Aorta (tissue), 5 donors: ENCODE measurements at regions not wholly inside any gene's neighbourhood (a gene's known extent, or its start where the extent isn't known, plus 50 kb on each side); places are given as distances from the start of the nearest gene placed in this dataset.

ENCODE experiments used
- ATAC-seq: fragments of 200-7000 bp; cut with Tn5 transposase; one replicate; pipeline ENCODE4 v1.9.1; 2022; ENCODE audit warnings: moderate library complexity; ENCODE audit not compliant: low FRiP score
- DNase-seq, 2 donors: peaks; one replicate each; pipeline ENCODE4 v3.0.0-alpha.2; 2020
- H3K27ac ChIP-seq, 2 donors: one replicate each; pipeline ENCODE4 v1.5.1; 2013; ENCODE audit warnings: low read length in 2 of 2, mild to moderate bottlenecking in 2 of 2, moderate library complexity in 2 of 2, control low read depth in 1 of 2, inconsistent platforms in 1 of 2, low read depth in 1 of 2
- H3K27me3 ChIP-seq, 2 donors: one replicate each; pipeline ENCODE4 v1.6.1; 2013; ENCODE audit warnings: control low read depth in 1 of 2, low read length in 1 of 2, mild to moderate bottlenecking in 1 of 2, moderate library complexity in 1 of 2; ENCODE audit not compliant: insufficient read depth in 2 of 2, control insufficient read depth in 1 of 2
- H3K36me3 ChIP-seq, 2 donors: one replicate each; pipeline ENCODE4 v1.6.1; 2013; ENCODE audit warnings: control low read depth in 1 of 2, low read length in 1 of 2, mild to moderate bottlenecking in 1 of 2; ENCODE audit not compliant: insufficient read depth in 2 of 2, control insufficient read depth in 1 of 2
- H3K4me1 ChIP-seq, 2 donors: one replicate each; pipeline ENCODE4 v1.6.1; 2013; ENCODE audit warnings: low read length in 2 of 2, control low read depth in 1 of 2, mild to moderate bottlenecking in 1 of 2, moderate library complexity in 1 of 2; ENCODE audit not compliant: insufficient read depth in 2 of 2, control insufficient read depth in 1 of 2
- H3K4me3 ChIP-seq, 2 donors: one replicate each; pipeline ENCODE4 v1.5.1; 2013; ENCODE audit warnings: low read length in 2 of 2, control low read depth in 1 of 2, mild to moderate bottlenecking in 1 of 2
- H3K9me3 ChIP-seq: one replicate; pipeline ENCODE4 v1.6.1; 2013; ENCODE audit warnings: mild to moderate bottlenecking, low read length; ENCODE audit not compliant: control insufficient read depth
- WGBS, 2 donors: extraction: QIAGEN DNeasy Blood & Tissue Kit; methylation state at CpG; one replicate each; pipeline ENCODE4 v1.1.7; 2013; 5-methylcytosine and 5-hydroxymethylcytosine counted together
- intact Hi-C, 2 donors: fragments of 100-400 bp; cut with DNase I; formaldehyde crosslinking; loops; one replicate each; pipeline versions ENCODE4 v1.14.2 to v1.15.0; 2022
- donor health status: healthy with polysubstance abuse.
- donor health status: Bipolar disorder and iron deficiency.
- donor health status: DM: no; HTN: no; CAD: no.
- donor health status: DM: no; HTN: no; CAD: no.
- donor health status: DM: yes; HTN: yes; CAD: no.

DNA sequence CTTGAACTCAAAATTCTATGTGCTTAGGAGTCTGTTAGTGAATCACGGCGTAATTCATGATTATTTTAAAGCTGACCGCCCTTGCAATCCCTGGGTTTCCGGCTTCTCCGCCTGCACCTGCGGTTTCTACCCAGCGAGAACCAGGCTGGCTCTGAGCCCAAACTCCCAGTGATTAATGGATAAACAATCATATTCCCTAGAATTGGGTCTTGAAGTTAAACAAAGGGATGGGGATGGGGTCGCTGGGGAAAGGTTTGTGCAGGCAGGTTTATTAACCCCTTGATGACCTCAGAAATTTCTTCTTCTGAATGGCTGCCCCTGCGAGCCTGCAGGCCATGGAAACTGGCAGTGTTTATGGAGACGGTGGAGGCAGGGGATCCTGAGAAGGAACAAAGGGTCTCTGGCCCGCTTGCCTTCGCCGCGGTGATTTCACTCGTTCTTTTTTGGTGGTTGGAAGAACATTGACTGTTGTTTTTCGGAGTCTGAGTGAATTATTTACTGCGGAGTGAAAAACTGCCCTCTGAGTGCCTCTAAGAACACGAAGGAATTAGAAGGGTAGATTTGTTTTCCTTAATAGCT, 1000.3 kb downstream of the BRD1 start:
- Histone ChIP-seq H3K36me3 (no peaks in the 10 kb centered on the region), H3K9me3 (no peaks in the 10 kb centered on the region), H3K4me1 (no peaks in the 10 kb centered on the region), H3K27ac (no peak overlapping the region), H3K27me3 (no peaks in the 10 kb centered on the region), H3K4me3 (no peak overlapping the region)
- intact Hi-C loops, result no loop called here
- ATAC-seq (no peak), DNase-seq (no peak)
- 59 to 61% methylated on average over 18 of the region's 18 CpGs for WGBS, 2 donors

GRCh38 chr22:48826546-48826945, 1001.1 kb downstream of the BRD1 start:
- no peaks in the 10 kb centered on the region for H3K27me3 ChIP-seq
- no peak overlapping the region for H3K27ac ChIP-seq
- no peaks in the 10 kb centered on the region for H3K4me1 ChIP-seq
- ATAC-seq, result no peak
- intact Hi-C loops, result no loop called here
- H3K9me3 ChIP-seq, result no peaks in the 10 kb centered on the region
- no peak for DNase-seq
- 97% methylated on average over 9 of the region's 9 CpGs for WGBS, 2 donors
- no peak overlapping the region for H3K4me3 ChIP-seq
- no peaks in the 10 kb centered on the region for H3K36me3 ChIP-seq

DNA sequence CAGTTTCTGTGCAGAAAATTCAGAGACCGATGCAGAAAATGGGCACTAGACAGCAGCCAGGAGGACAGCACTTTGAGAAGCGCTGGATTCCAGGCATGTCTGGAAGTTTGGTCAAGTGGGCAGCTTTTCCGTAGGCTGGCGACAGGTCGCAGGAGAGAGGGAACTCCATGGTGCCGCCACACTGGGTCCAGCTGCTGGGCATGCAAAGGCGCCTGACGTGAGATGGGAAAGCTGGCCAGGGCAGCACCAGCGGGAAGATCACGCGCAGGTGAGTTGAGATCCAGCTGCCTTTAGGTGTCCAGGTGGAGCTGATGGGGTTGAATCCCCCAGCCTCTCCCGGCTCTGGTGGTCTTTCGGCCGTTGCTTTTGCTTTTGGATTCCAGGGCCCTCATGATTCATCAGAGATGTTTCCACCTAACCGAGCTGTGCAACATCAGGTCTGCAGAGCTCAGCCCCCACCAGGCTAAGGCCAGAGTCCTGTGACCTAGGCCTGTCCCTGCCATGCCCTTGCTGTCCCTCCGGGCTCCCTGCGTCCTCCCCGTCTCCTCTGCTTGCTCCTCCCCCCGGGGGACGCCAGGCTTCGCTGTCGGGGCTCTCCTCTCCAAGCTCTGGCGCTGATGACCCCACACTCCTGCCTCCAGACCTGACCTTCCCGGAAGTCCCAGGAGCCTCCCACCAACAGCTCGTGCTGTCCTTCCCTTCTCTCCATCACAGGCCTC, 1001.7 kb downstream of the BRD1 start:
- Histone ChIP-seq H3K4me3 (no peak overlapping the region), H3K27me3 (no peaks in the 10 kb centered on the region), H3K4me1 (no peaks in the 10 kb centered on the region), H3K36me3 (no peaks in the 10 kb centered on the region), H3K27ac (no peak overlapping the region), H3K9me3 (no peaks in the 10 kb centered on the region)
- intact Hi-C loops, result no loop called here
- DNase-seq (peak in 1 of 2 donors; percentile 67), ATAC-seq (no peak)
- WGBS, 2 donors, result 92% methylated on average over 25 of the region's 25 CpGs

DNA sequence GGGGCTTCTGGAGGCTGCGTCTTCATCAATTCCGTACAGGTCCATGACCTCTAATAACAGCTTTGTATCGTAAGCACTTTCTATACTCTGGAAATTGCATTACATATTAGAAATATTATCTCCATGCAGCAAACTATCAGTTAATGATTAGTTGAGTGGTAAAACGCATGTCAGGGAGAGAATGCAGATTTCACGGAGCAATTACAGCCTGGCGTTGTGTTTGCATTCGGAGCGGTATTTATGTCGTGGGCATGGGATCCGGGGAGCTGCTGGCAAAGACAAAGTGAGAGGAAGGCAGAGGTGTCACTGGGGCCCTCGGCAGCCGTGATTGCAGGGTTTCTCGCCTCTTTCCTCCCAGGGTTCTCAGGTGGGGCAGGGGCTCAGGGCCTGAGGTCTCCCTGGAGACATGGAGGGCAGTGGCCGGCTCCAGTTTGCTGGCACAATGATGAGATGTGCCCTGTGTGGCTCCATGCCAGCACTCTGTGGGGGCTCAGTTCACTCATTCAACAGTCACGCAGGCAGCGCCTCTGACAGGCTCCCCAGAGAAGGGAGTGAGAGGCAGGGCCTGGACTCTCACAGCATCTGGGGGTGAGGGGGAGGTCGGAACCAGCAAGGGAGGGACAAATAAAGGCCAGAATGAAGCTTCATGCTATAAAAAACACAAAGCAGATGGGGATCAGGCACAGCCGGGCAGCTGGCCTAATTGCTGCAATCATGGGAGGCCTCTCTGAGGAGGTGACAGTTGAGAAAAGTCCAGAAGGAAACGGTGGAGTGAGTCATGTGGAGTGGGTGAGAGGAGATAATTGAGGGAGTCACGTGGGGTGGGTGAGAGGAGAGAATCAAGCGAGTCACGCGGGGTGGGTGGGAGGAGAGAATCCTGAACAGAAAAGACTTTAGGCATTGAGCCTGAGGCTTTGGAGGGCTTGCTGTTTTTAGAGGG, 1002.7 kb downstream of the BRD1 start:
- 79 to 82% methylated on average over 23 of the region's 23 CpGs for WGBS, 2 donors
- no peaks in the 10 kb centered on the region for H3K36me3 ChIP-seq
- DNase-seq (no peak), ATAC-seq (no peak)
- H3K9me3 ChIP-seq, result no peaks in the 10 kb centered on the region
- no peak overlapping the region for H3K27ac ChIP-seq
- intact Hi-C loops, result no loop called here
- no peaks in the 10 kb centered on the region for H3K4me1 ChIP-seq
- no peak overlapping the region for H3K4me3 ChIP-seq
- H3K27me3 ChIP-seq, result no peaks in the 10 kb centered on the region

DNA sequence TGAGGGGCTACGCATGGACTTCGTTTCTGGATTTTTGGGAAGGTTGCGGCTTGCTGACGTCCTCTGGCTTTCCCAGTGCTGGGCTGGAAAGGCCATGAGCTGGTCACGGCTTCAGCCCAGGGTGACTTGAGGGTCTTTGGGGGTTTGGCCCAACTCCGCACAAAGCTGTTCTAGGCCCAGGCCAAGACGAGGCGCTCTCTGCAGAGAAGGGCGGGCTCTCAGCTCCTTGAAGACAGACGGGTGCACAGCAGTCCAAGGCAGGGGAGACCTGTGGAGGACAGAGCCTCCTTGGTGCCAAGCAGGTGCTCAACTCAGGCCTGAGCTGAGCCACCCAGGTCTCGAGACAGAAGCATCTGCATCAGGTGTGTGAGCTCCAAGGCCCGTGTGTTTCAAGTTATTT, 1003.7 kb downstream of the BRD1 start:
- DNase-seq, result peak in 1 of 2 donors; percentile 64
- no peak for ATAC-seq
- Histone ChIP-seq H3K4me1 (no peaks in the 10 kb centered on the region), H3K36me3 (no peaks in the 10 kb centered on the region), H3K27ac (no peak overlapping the region), H3K4me3 (no peak overlapping the region), H3K9me3 (no peaks in the 10 kb centered on the region), H3K27me3 (no peaks in the 10 kb centered on the region)
- intact Hi-C loops, result no loop called here
- 92 to 93% methylated on average over 12 of the region's 12 CpGs for WGBS, 2 donors

DNA sequence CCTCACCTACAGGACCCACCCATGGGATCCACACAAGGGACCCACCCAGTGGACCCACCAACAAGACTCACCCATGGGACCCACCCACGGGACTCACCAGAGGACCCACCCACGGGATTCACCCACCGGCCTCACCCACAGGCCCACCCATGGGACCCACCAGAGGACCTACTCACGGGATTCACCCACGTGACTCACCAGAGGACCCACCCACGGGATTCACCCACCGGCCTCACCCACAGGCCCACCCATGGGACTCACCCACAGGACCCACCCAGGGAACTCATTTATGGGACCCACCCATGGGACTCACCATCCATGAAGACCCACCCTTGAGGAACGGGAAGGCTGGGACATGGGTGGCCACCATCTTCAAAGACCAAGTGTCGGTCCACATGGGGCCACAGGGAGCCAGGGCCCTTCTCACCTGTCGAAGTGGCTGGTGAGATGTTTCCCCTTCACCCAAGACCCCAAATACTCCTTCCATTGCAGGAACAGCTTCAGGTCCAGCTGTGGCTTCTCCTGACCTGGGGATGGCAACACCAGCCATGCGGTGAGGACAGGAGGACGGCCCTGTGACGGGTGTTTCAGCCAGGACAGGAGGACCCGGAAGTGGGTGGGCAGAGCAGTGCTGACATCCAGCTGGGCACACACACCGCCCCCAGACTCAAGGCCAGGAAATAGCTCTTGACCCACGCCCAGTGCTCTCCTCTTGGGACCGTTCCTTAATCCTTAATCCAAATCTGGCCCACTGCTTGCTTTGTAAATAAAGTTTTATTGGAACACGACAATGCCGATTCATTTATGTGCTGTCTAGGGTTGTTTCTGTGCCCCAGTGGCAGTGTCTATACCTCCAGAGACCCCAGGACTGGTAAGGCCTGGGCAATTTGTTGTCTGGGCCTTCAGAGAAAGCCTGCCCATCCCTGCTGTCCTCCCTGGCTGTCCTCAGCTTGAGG, 1005.1 kb downstream of the BRD1 start:
- intact Hi-C loops, result no loop called here
- no peaks in the 10 kb centered on the region for H3K36me3 ChIP-seq
- H3K27me3 ChIP-seq, result no peaks in the 10 kb centered on the region
- no peak overlapping the region for H3K27ac ChIP-seq
- H3K4me1 ChIP-seq, result no peaks in the 10 kb centered on the region
- peak; percentile 20 for ATAC-seq
- H3K4me3 ChIP-seq, result no peak overlapping the region
- H3K9me3 ChIP-seq, result no peaks in the 10 kb centered on the region
- 93 to 96% methylated on average over 15 to 19 of the region's 19 CpGs for WGBS, 2 donors
- DNase-seq, result no peak

DNA sequence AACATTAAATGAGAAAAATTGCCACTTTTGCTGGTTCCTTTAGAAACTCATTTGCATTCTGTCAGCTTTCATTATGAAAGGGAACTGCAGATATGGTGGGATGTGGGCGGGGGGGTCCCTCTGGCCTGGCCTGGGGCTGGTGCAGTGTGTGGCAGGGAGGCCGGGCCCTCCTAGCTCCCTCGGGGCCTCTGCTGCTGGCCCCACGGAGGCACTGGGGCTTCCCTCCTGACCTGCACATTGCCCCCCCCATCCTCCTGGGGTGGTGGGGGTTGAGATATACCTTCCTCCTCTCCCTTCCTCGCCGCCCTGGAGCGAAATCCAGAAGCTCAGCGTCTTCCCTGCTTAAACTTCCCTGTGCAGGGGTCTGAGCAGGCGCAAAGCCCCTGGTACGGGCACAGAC, 1005.9 kb downstream of the BRD1 start:
- Histone ChIP-seq H3K9me3 (no peaks in the 10 kb centered on the region), H3K36me3 (no peaks in the 10 kb centered on the region), H3K4me1 (no peaks in the 10 kb centered on the region), H3K4me3 (no peak overlapping the region), H3K27me3 (no peaks in the 10 kb centered on the region), H3K27ac (no peak overlapping the region)
- 91 to 95% methylated on average over 10 of the region's 10 CpGs for WGBS, 2 donors
- intact Hi-C loops, result no loop called here
- DNase-seq, result no peak
- ATAC-seq, result no peak

DNA sequence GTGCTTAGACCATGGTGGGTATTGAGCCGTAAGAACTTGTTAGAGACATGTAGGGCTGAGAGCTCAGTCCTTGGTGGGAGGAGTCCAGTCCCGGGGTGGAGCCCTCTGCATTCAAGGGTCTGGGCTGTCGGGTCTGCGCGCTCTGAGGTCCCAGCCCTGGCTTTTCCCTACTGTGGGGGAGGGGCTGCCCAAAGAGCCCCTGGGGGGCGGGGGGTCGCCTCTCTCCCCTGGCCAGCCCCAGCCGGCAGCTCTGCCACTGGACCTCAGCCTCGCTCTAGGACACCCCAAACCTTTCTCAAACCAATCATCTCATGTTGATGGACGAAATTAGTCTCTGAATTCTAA, 1006.4 kb downstream of the BRD1 start:
- no peaks in the 10 kb centered on the region for H3K27me3 ChIP-seq
- ATAC-seq (peak; percentile 17), DNase-seq (no peak)
- no peaks in the 10 kb centered on the region for H3K36me3 ChIP-seq
- no peaks in the 10 kb centered on the region for H3K9me3 ChIP-seq
- no peak overlapping the region for H3K27ac ChIP-seq
- intact Hi-C loops, result no loop called here
- no peaks in the 10 kb centered on the region for H3K4me1 ChIP-seq
- no peak overlapping the region for H3K4me3 ChIP-seq
- 83 to 89% methylated on average over 10 of the region's 10 CpGs for WGBS, 2 donors
